SKM-1 treated with dmso at 0.1 percent for 144 hours (cell line): ENCODE measurements at regions not wholly inside any gene's neighbourhood (a gene's known extent, or its start where the extent isn't known, plus 50 kb on each side); places are given as distances from the start of the nearest gene placed in this dataset.

Experiments used
- DNase-seq: peaks from one replicate; lab custom pipeline; 2025; ENCODE audit not compliant: unreplicated experiment; lab: John Stamatoyannopoulos, UW

- DNase-seq: no peak
These were observed 176.6 kb upstream of the STARD13 start for GRCh38 chr13:33462109-33462508.

GRCh38 chr13:33464345-33464744 is 178.8 kb upstream of the STARD13 start:
- no peak for DNase-seq

GRCh38 chr13:33466262-33466661 is 180.7 kb upstream of the STARD13 start:
- no peak for DNase-seq

GRCh38 chr13:33467556-33467955 is 182.0 kb upstream of the STARD13 start:
- DNase-seq: no peak

- DNase-seq: no peak
These were observed 185.6 kb upstream of the STARD13 start for GRCh38 chr13:33471204-33471603.

GRCh38 chr13:33472446-33472845 is 186.9 kb upstream of the STARD13 start:
- DNase-seq: no peak

GRCh38 chr13:33479105-33479504 is 193.6 kb upstream of the STARD13 start:
- no peak for DNase-seq

- no peak for DNase-seq
These were observed 195.0 kb upstream of the STARD13 start for GRCh38 chr13:33480561-33480960.

- no peak for DNase-seq
These were observed 197.9 kb upstream of the STARD13 start for GRCh38 chr13:33483471-33483870.

- no peak for DNase-seq
These were observed 199.7 kb upstream of the STARD13 start for GRCh38 chr13:33485247-33485646.

GRCh38 chr13:33487575-33488243 is 202.2 kb upstream of the STARD13 start:
- peak; percentile 84 for DNase-seq

- no peak for DNase-seq
These were observed 204.0 kb upstream of the STARD13 start for GRCh38 chr13:33489563-33489962.

- DNase-seq: no peak
These were observed 205.1 kb upstream of the STARD13 start for GRCh38 chr13:33490461-33491327.

- DNase-seq: no peak
These were observed 208.3 kb upstream of the STARD13 start for GRCh38 chr13:33493672-33494365.

GRCh38 chr13:33494596-33495204 is 209.1 kb upstream of the STARD13 start:
- DNase-seq: no peak

- DNase-seq: no peak
These were observed 210.8 kb upstream of the STARD13 start for GRCh38 chr13:33496336-33496735.

GRCh38 chr13:33497146-33497845 is 211.7 kb upstream of the STARD13 start:
- DNase-seq: no peak

GRCh38 chr13:33508060-33508459 is 222.5 kb upstream of the STARD13 start:
- no peak for DNase-seq

GRCh38 chr13:33509642-33510229 is 224.2 kb upstream of the STARD13 start:
- DNase-seq: no peak

- no peak for DNase-seq
These were observed 224.9 kb upstream of the STARD13 start for GRCh38 chr13:33510350-33510970.
